GM12892 (cell line): ENCODE measurements at regions not wholly inside any gene's neighbourhood (a gene's known extent, or its start where the extent isn't known, plus 50 kb on each side); places are given as distances from the start of the nearest gene placed in this dataset.

Experiments used
- POLR2A ChIP-seq: IDR thresholded peaks from 2 replicates; pipeline ENCODE4 v1.6.1; 2011; ENCODE audit warnings: low read depth, low read length, control low read depth
- POLR2AphosphoS5 ChIP-seq: IDR thresholded peaks from 2 replicates; pipeline ENCODE4 v1.6.1; 2011; ENCODE audit warnings: low read depth, low read length, control low read depth

- TF ChIP-seq POLR2A = no peak
- no peak for TF ChIP-seq POLR2AphosphoS5
Observed at GRCh38 chr3:22928216-22929110, 274.7 kb upstream of the UBE2E2 start.
